ENCODE measurements at regions not wholly inside any gene's neighbourhood (a gene's known extent, or its start where the extent isn't known, plus 50 kb on each side); places are given as distances from the start of the nearest gene placed in this dataset.
"Not testable (repeated sequence)": the region's sequence is repeated elsewhere in the genome, so short reads cannot be mapped to it uniquely, and the experiment has no call there.

GRCh38 chr13:33645591-33646554 is 172.1 kb upstream of the RFC3 start:
- H3K36me3 ChIP-seq = no peaks in the 10 kb centered on the region
- H4K20me1 ChIP-seq = no peaks in the 10 kb centered on the region
- H3K4me3 ChIP-seq = no peak overlapping the region
- no peak overlapping the region for H3K27ac ChIP-seq
- H3K9me3 ChIP-seq (replicated peaks in 1 of 11) = no peaks in the 10 kb centered on the region
- no peak overlapping the region for H3K9ac ChIP-seq
- peak overlapping the region in 4 of 11 experiments; percentile 53 to 59 (median 56); a peak in 6 of 22 replicates for H3K4me2 ChIP-seq
- TF ChIP-seq Cebpa-rat (IDR thresholded peaks at IDR 0.05) = no peak
- no peaks in the 10 kb centered on the region for H3K27me3 ChIP-seq
- H3K4me1 ChIP-seq = peaks cover 0 to 32% (median 14%) of the 10 kb centered on the region in 10 experiments; a peak in 16 of 20 replicates

- Histone ChIP-seq H3K9ac (no peak overlapping the region), H4K20me1 (no peaks in the 10 kb centered on the region), H3K27ac (no peak overlapping the region), H3K36me3 (no peaks in the 10 kb centered on the region), H3K4me3 (no peak overlapping the region), H3K4me2 (no peak overlapping the region), H3K27me3 (no peaks in the 10 kb centered on the region), H3K4me1 (peaks cover 0 to 21% (median 10%) of the 10 kb centered on the region in 10 experiments; a peak in 16 of 20 replicates), H3K9me3 (replicated peaks in 1 of 11) (no peaks in the 10 kb centered on the region)
- no peak for TF ChIP-seq Cebpa-rat (IDR thresholded peaks at IDR 0.05)
Observed at GRCh38 chr13:33649212-33649878, 168.6 kb upstream of the RFC3 start.

- Histone ChIP-seq H3K9me3 (replicated peaks in 1 of 11) (no peaks in the 10 kb centered on the region), H3K27ac (no peak overlapping the region), H3K4me2 (no peak overlapping the region), H3K27me3 (no peaks in the 10 kb centered on the region), H3K4me3 (no peak overlapping the region), H4K20me1 (no peaks in the 10 kb centered on the region), H3K36me3 (no peaks in the 10 kb centered on the region), H3K9ac (no peak overlapping the region), H3K4me1 (no peaks in the 10 kb centered on the region)
- no peak for TF ChIP-seq Cebpa-rat (IDR thresholded peaks at IDR 0.05)
Observed at GRCh38 chr13:33651766-33652165, 166.2 kb upstream of the RFC3 start.

- no peak for TF ChIP-seq Cebpa-rat (IDR thresholded peaks at IDR 0.05)
- Histone ChIP-seq H3K27ac (no peak overlapping the region), H3K9ac (no peak overlapping the region), H3K9me3 (replicated peaks in 1 of 11) (peaks cover 4 to 11% (median 8%) of the 10 kb centered on the region in 11 experiments; a peak in 13 of 22 replicates), H3K4me2 (no peak overlapping the region), H3K4me1 (no peaks in the 10 kb centered on the region), H3K4me3 (no peak overlapping the region), H3K27me3 (no peaks in the 10 kb centered on the region), H3K36me3 (no peaks in the 10 kb centered on the region), H4K20me1 (no peaks in the 10 kb centered on the region)
Observed at GRCh38 chr13:33657274-33657673, 160.7 kb upstream of the RFC3 start.

GRCh38 chr13:33659466-33659865 is 158.5 kb upstream of the RFC3 start:
- Histone ChIP-seq H3K27ac (no peak overlapping the region), H3K4me1 (no peaks in the 10 kb centered on the region), H3K27me3 (no peaks in the 10 kb centered on the region), H3K4me3 (no peak overlapping the region), H3K36me3 (no peaks in the 10 kb centered on the region), H3K9ac (no peak overlapping the region), H3K9me3 (replicated peaks in 1 of 11) (peaks cover 4 to 11% (median 8%) of the 10 kb centered on the region in 11 experiments; a peak in 13 of 22 replicates), H4K20me1 (no peaks in the 10 kb centered on the region), H3K4me2 (no peak overlapping the region)
- no peak for TF ChIP-seq Cebpa-rat (IDR thresholded peaks at IDR 0.05)

DNA sequence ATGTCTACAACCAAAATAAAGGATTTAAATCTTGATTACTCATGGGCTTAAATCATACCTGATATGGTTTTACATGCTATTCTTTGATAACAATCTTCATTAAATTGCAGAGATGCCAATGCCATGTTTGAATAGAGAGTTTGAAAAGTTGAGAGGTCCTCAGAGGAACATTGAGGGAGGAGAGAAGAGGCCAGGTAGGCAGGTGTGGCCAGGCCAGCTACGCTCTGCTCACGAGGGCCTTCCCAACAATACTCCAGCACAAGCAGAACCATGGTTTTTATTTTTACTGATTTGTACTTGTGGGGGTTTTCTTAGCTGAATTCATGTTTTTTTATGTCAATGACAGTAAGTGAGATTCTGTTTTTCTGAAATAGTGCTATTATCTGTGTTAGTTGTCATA is 158.1 kb upstream of the RFC3 start:
- Histone ChIP-seq H3K4me2 (no peak overlapping the region), H4K20me1 (no peaks in the 10 kb centered on the region), H3K27ac (no peak overlapping the region), H3K9me3 (replicated peaks in 1 of 11) (peaks cover 4 to 11% (median 8%) of the 10 kb centered on the region in 11 experiments; a peak in 13 of 22 replicates), H3K27me3 (no peaks in the 10 kb centered on the region), H3K36me3 (no peaks in the 10 kb centered on the region), H3K4me1 (no peaks in the 10 kb centered on the region), H3K4me3 (no peak overlapping the region), H3K9ac (no peak overlapping the region)
- TF ChIP-seq Cebpa-rat (IDR thresholded peaks at IDR 0.05) = no peak

DNA sequence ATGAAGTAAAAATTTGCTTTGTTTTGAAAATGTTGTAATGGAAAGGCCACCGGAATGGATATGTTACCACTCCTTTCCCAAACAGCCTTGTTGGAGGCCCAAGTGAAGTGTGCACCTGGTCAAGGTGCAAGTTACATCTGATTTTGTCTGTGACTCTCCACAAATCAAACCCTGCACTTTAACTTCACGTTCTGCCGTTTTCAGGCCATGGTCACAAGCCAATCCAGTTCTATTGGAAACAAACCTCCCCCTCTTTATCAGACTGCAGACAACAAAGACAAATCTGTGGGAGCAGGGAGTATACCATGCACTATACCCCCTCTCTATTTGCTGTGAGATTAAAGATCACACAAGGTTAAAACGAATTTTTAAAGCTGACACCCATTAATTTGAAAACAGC is 155.6 kb upstream of the RFC3 start:
- no peaks in the 10 kb centered on the region for H4K20me1 ChIP-seq
- no peaks in the 10 kb centered on the region for H3K4me1 ChIP-seq
- no peak overlapping the region for H3K27ac ChIP-seq
- TF ChIP-seq Cebpa-rat (IDR thresholded peaks at IDR 0.05) = no peak
- no peaks in the 10 kb centered on the region for H3K27me3 ChIP-seq
- H3K9me3 ChIP-seq (replicated peaks in 1 of 11) = peaks cover 4 to 11% (median 8%) of the 10 kb centered on the region in 11 experiments; a peak in 13 of 22 replicates
- H3K4me3 ChIP-seq = no peak overlapping the region
- no peak overlapping the region for H3K9ac ChIP-seq
- no peaks in the 10 kb centered on the region for H3K36me3 ChIP-seq
- H3K4me2 ChIP-seq = no peak overlapping the region

DNA sequence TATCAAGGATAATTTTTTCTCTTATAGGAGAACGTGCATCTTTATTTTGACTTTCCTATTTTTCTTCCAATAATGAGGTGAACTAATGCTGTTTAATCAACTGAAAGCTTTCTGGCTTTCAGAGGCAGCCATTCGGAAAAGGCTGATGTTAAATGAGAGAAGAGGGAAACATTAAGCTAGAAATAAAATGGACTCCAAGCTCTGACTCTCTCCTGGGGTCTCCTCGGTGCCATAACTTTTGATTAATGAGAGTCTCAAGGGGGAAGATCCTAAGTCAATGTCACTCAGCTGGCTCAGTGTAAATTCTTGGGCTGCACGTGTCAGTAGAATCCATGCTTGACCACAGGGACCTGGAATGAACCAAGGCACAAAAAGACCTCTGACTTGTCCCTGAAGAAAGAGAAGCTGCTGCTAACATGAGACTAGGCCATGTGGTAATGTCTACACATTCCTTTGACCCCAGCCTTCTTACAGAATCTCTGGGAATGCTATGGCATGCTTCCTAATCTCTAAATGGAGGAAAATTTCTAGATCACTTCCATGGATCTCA is 152.2 kb upstream of the RFC3 start:
- no peak overlapping the region for H3K4me3 ChIP-seq
- no peaks in the 10 kb centered on the region for H3K27me3 ChIP-seq
- H4K20me1 ChIP-seq = no peaks in the 10 kb centered on the region
- H3K4me2 ChIP-seq = no peak overlapping the region
- peaks cover 4 to 9% (median 8%) of the 10 kb centered on the region in 11 experiments; a peak in 13 of 22 replicates for H3K9me3 ChIP-seq (replicated peaks in 1 of 11)
- no peak for TF ChIP-seq Cebpa-rat (IDR thresholded peaks at IDR 0.05)
- no peak overlapping the region for H3K27ac ChIP-seq
- no peak overlapping the region for H3K9ac ChIP-seq
- H3K4me1 ChIP-seq = no peaks in the 10 kb centered on the region
- H3K36me3 ChIP-seq = no peaks in the 10 kb centered on the region

- H3K27ac ChIP-seq = no peak overlapping the region
- H3K27me3 ChIP-seq = no peaks in the 10 kb centered on the region
- no peak overlapping the region for H3K4me3 ChIP-seq
- no peak overlapping the region for H3K9ac ChIP-seq
- H3K4me1 ChIP-seq = no peaks in the 10 kb centered on the region
- H4K20me1 ChIP-seq = no peaks in the 10 kb centered on the region
- no peak for TF ChIP-seq Cebpa-rat (IDR thresholded peaks at IDR 0.05)
- H3K4me2 ChIP-seq = no peak overlapping the region
- no peaks in the 10 kb centered on the region for H3K9me3 ChIP-seq (replicated peaks in 1 of 11)
- no peaks in the 10 kb centered on the region for H3K36me3 ChIP-seq
Observed at GRCh38 chr13:33671560-33671959, 146.4 kb upstream of the RFC3 start.

GRCh38 chr13:33672022-33672421 is 145.9 kb upstream of the RFC3 start:
- H3K27ac ChIP-seq; H3K9me3 ChIP-seq (replicated peaks in 1 of 11); H3K4me1 ChIP-seq; H3K36me3 ChIP-seq; H3K9ac ChIP-seq; H3K4me3 ChIP-seq; H4K20me1 ChIP-seq; H3K4me2 ChIP-seq; H3K27me3 ChIP-seq: not testable (repeated sequence)
